ENCODE measurements at regions not wholly inside any gene's neighbourhood (a gene's known extent, or its start where the extent isn't known, plus 50 kb on each side); places are given as distances from the start of the nearest gene placed in this dataset.
"Not testable (repeated sequence)": the region's sequence is repeated elsewhere in the genome, so short reads cannot be mapped to it uniquely, and the experiment has no call there.

DNA sequence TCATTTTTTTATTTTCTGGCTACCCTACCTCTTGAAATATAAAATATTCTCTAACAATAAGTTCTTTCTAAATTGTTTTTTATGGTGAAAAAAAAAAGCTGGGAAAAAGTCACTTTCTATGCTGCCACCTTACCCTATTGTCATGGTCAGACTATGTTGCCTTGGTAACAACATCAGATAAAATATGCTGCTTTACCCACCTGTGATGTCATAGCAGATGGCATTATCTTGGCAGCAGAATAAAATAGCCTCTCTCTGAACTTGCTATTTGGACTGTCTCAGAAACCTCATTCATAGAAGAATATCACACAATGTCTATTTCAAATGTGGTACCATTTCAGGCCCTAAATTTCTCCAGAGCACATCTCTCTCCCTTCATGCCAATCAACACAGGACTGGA, 69.6 kb upstream of the SGIP1 start:
- no peaks in the 10 kb centered on the region for H3K9me3 ChIP-seq (replicated peaks; ENCODE audit: low read length)
- H3K4me3 ChIP-seq (ENCODE audit: low read length) = peak overlapping the region; percentile 4
- peaks cover 35% of the 10 kb centered on the region for H3K4me1 ChIP-seq (ENCODE audit: control insufficient read depth, insufficient read depth, low read length)
- peak overlapping the region; percentile 69 for H3K9ac ChIP-seq (ENCODE audit: low read depth, low read length)
- no peaks in the 10 kb centered on the region for H3K36me3 ChIP-seq (ENCODE audit: insufficient read depth, low read length)
- H3K27me3 ChIP-seq (ENCODE audit: control insufficient read depth, insufficient read depth, low read length) = no peaks in the 10 kb centered on the region
- peak overlapping the region; percentile 45 for H3K4me2 ChIP-seq (ENCODE audit: low read length)

DNA sequence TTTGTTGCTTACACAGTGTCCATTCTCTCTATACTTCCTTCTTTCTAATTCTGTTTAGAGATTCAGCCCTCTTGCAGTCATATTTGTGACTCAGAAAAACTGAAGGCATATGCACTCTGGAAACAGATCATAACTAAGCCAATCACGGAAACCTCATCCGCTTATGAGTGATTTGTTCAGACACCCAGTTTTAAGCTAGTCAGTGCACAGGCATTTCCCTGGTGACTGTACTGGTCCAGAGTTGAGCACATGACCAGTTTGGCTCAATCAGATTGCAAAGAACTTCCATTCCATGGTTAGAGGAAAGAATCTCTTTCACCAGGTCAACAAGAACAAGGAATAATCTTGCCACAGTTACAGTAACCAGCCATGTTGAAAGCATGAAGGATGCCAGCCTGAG, 69.2 kb upstream of the SGIP1 start:
- Histone ChIP-seq H3K27me3 (ENCODE audit: control insufficient read depth, insufficient read depth, low read length) (no peaks in the 10 kb centered on the region), H3K9ac (ENCODE audit: low read depth, low read length) (peak overlapping the region; percentile 69), H3K4me2 (ENCODE audit: low read length) (peak overlapping the region; percentile 45), H3K36me3 (ENCODE audit: insufficient read depth, low read length) (no peaks in the 10 kb centered on the region), H3K4me3 (ENCODE audit: low read length) (peak overlapping the region; percentile 2), H3K9me3 (replicated peaks; ENCODE audit: low read length) (no peaks in the 10 kb centered on the region), H3K4me1 (ENCODE audit: control insufficient read depth, insufficient read depth, low read length) (peaks cover 35% of the 10 kb centered on the region)

DNA sequence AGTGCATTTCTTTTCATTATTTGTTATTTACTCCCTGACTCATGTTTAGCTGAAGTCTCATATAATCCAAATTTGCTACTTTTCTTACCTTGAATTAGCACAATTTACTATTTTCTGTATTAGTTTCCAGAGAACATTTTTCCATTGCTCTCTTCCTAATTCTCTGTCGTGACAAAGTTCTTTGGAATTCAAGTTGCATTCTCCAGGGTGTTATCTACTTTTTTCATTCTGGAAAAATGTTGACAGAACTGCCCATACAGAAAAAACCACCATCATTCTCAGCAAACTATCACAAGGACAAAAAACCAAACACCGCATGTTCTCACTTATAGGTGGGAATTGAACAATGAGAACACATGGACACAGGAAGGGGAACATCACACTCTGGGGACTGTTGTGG, 67.3 kb upstream of the SGIP1 start:
- H3K4me1 ChIP-seq (ENCODE audit: control insufficient read depth, insufficient read depth, low read length) = peaks cover 35% of the 10 kb centered on the region
- not testable (repeated sequence) for H3K4me3 ChIP-seq (ENCODE audit: low read length); H3K36me3 ChIP-seq (ENCODE audit: insufficient read depth, low read length); H3K27me3 ChIP-seq (ENCODE audit: control insufficient read depth, insufficient read depth, low read length); H3K9me3 ChIP-seq (replicated peaks; ENCODE audit: low read length)
- H3K9ac ChIP-seq (ENCODE audit: low read depth, low read length) = peak overlapping the region; percentile 15
- H3K4me2 ChIP-seq (ENCODE audit: low read length) = peak overlapping the region; percentile 5

DNA sequence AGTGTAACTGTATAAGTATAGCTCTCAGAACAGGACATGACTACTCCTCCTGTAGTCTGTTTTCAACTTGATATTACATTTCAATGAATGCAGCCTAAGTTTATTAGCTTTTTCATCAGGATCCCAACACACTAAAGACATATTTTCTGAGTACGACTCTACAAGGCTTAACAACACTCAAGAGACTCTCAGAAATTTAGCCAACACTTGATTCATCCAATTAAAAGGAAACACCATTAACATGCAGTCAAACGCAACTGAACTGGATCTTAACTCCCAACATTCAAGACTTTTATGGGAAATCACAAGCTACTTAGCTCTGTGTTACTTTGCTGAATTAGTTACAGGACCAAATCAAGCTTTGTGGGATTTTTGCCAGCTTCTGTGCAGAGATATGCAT, 65.2 kb upstream of the SGIP1 start:
- no peaks in the 10 kb centered on the region for H3K27me3 ChIP-seq (ENCODE audit: control insufficient read depth, insufficient read depth, low read length)
- H3K4me3 ChIP-seq (ENCODE audit: low read length) = no peak overlapping the region
- peaks cover 35% of the 10 kb centered on the region for H3K4me1 ChIP-seq (ENCODE audit: control insufficient read depth, insufficient read depth, low read length)
- no peaks in the 10 kb centered on the region for H3K36me3 ChIP-seq (ENCODE audit: insufficient read depth, low read length)
- no peak overlapping the region for H3K4me2 ChIP-seq (ENCODE audit: low read length)
- no peaks in the 10 kb centered on the region for H3K9me3 ChIP-seq (replicated peaks; ENCODE audit: low read length)
- H3K9ac ChIP-seq (ENCODE audit: low read depth, low read length) = no peak overlapping the region

DNA sequence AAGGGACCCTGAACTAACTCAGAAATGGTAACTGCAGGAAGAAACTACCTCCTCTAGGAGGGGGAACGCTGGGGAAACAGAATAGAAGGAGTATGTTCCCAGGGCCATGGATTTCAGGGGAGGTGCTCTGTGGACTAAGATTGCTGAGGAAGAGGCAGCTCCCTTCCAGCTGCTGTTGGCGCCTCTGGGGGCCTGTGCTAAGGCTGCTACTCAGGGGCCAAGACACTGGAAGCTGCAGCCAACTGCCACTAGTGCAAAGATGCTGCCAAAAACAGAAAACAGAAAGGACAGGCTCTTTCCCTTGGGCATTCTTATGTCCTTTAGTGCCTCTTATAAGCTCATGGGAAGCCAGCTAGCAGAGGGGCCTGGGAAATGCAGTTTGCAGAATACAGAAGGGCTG, 58.0 kb upstream of the SGIP1 start:
- H3K9me3 ChIP-seq (replicated peaks; ENCODE audit: low read length) = peaks cover 7% of the 10 kb centered on the region
- H3K4me2 ChIP-seq (ENCODE audit: low read length) = no peak overlapping the region
- peak overlapping the region; percentile 67 for H3K9ac ChIP-seq (ENCODE audit: low read depth, low read length)
- H3K36me3 ChIP-seq (ENCODE audit: insufficient read depth, low read length) = no peaks in the 10 kb centered on the region
- H3K4me1 ChIP-seq (ENCODE audit: control insufficient read depth, insufficient read depth, low read length) = peaks cover 28% of the 10 kb centered on the region
- no peak overlapping the region for H3K4me3 ChIP-seq (ENCODE audit: low read length)
- H3K27me3 ChIP-seq (ENCODE audit: control insufficient read depth, insufficient read depth, low read length) = no peaks in the 10 kb centered on the region

DNA sequence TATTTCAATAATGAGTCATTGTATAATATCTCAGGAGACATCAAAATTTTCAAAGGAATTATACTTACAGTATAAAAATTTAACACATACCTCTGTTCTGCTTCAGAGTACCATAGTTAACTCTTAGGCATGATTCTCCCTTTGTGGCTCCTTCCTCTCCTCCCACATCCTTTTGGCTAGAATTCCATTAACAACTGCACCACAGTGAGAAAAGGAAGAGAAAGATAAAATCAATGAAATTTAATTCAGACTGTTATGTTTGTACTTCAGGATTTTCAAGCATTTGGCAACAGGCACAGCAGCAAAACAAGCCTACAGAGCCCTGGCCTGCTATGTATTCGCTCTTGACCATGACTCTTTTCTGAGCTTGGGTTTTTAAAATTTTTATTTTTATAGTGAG, 57.2 kb upstream of the SGIP1 start:
- no peak overlapping the region for H3K4me3 ChIP-seq (ENCODE audit: low read length)
- H3K9me3 ChIP-seq (replicated peaks; ENCODE audit: low read length) = peaks cover 7% of the 10 kb centered on the region
- H3K27me3 ChIP-seq (ENCODE audit: control insufficient read depth, insufficient read depth, low read length) = no peaks in the 10 kb centered on the region
- H3K4me2 ChIP-seq (ENCODE audit: low read length) = no peak overlapping the region
- H3K4me1 ChIP-seq (ENCODE audit: control insufficient read depth, insufficient read depth, low read length) = peaks cover 28% of the 10 kb centered on the region
- H3K36me3 ChIP-seq (ENCODE audit: insufficient read depth, low read length) = no peaks in the 10 kb centered on the region
- peak overlapping the region; percentile 67 for H3K9ac ChIP-seq (ENCODE audit: low read depth, low read length)

DNA sequence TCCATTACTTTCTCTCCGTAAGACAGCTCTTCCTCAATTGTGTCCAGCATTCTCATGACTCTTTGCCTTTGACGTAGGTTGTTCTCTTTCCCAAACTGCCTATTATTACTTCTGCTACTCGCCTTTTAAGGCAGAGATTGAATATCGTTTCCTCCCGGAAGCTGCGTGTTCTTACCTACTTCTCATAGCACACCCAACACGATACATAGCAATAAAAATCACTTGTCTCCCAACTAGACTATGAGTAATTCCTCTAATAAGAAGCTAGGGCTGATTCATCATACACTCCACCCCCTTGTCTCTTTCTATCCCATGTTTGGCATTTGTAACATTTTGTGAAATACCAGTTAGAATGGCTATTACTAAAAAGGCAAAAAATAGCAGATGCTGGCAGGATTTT, 55.8 kb upstream of the SGIP1 start:
- peaks cover 28% of the 10 kb centered on the region for H3K4me1 ChIP-seq (ENCODE audit: control insufficient read depth, insufficient read depth, low read length)
- H3K27me3 ChIP-seq (ENCODE audit: control insufficient read depth, insufficient read depth, low read length) = no peaks in the 10 kb centered on the region
- no peak overlapping the region for H3K4me3 ChIP-seq (ENCODE audit: low read length)
- peak overlapping the region; percentile 67 for H3K9ac ChIP-seq (ENCODE audit: low read depth, low read length)
- H3K36me3 ChIP-seq (ENCODE audit: insufficient read depth, low read length) = no peaks in the 10 kb centered on the region
- peaks cover 7% of the 10 kb centered on the region for H3K9me3 ChIP-seq (replicated peaks; ENCODE audit: low read length)
- H3K4me2 ChIP-seq (ENCODE audit: low read length) = peak overlapping the region; percentile 34

DNA sequence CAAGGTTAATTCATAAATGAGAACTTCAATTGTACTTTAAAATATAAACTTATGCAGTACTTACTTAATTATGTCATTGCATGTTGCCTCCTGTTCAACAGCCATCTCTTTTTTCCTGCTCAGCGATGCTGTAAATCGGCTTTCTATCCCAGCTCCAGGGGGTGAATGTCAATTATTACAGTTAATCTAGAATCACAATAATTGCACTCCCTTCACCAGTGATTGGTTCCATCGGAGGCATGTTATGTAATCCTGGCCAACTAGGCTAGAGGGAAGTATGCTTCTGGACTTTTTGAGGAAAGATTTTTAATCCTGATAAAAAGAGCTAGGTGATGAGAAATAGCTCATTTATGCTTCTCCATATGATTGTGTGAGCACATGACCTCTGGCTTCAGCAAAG, 53.8 kb upstream of the SGIP1 start:
- H3K4me3 ChIP-seq (ENCODE audit: low read length) = no peak overlapping the region

DNA sequence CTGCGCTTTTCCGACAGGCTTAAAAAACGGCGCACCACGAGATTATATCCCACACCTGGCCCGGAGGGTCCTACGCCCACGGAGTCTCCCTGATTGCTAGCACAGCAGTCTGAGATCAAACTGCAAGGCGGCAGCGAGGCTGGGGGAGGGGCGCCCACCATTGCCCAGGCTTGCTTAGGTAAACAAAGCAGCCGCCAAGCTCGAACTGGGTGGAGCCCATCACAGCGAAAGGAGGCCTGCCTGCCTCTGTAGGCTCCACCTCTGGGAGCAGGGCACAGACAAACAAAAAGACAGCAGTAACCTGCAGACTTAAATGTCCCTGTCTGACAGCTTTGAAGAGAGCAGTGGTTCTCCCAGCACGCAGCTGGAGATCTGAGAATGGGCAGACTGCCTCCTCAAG, 52.7 kb upstream of the SGIP1 start:
- H3K9me3 ChIP-seq (replicated peaks; ENCODE audit: low read length); H3K4me3 ChIP-seq (ENCODE audit: low read length); H3K4me2 ChIP-seq (ENCODE audit: low read length); H3K36me3 ChIP-seq (ENCODE audit: insufficient read depth, low read length); H3K27me3 ChIP-seq (ENCODE audit: control insufficient read depth, insufficient read depth, low read length); H3K9ac ChIP-seq (ENCODE audit: low read depth, low read length): not testable (repeated sequence)
- H3K4me1 ChIP-seq (ENCODE audit: control insufficient read depth, insufficient read depth, low read length) = peaks cover 26% of the 10 kb centered on the region

More for the DNA sequence above, 53.8 kb upstream of the SGIP1 start:
- no peak overlapping the region for H3K9ac ChIP-seq (ENCODE audit: low read depth, low read length)
- H3K9me3 ChIP-seq (replicated peaks; ENCODE audit: low read length) = peaks cover 7% of the 10 kb centered on the region
- peaks cover 28% of the 10 kb centered on the region for H3K4me1 ChIP-seq (ENCODE audit: control insufficient read depth, insufficient read depth, low read length)
- H3K27me3 ChIP-seq (ENCODE audit: control insufficient read depth, insufficient read depth, low read length) = no peaks in the 10 kb centered on the region
- no peak overlapping the region for H3K4me2 ChIP-seq (ENCODE audit: low read length)
- H3K36me3 ChIP-seq (ENCODE audit: insufficient read depth, low read length) = no peaks in the 10 kb centered on the region

All from skeletal muscle satellite cell (primary cell).